HG02970 (cell line): ENCODE measurements at regions not wholly inside any gene's neighbourhood (a gene's known extent, or its start where the extent isn't known, plus 50 kb on each side); places are given as distances from the start of the nearest gene placed in this dataset.

ENCODE experiments used
- ATAC-seq: cut with Tn5 transposase; IDR thresholded peaks from one replicate; pipeline ENCODE4 v1.9.1; 2021; ENCODE audit warnings: mild to moderate bottlenecking, moderate library complexity, moderate number of reproducible peaks; ENCODE audit not compliant: unreplicated experiment, low FRiP score

GRCh38 chr5:53825016-53825415 is 264.6 kb downstream of the NDUFS4 start:
- no peak for ATAC-seq

GRCh38 chr5:53825926-53826325 is 265.5 kb downstream of the NDUFS4 start:
- ATAC-seq: no peak

- ATAC-seq: no peak
These were observed 266.1 kb downstream of the NDUFS4 start for GRCh38 chr5:53826504-53826903.

- no peak for ATAC-seq
These were observed 266.8 kb downstream of the NDUFS4 start for GRCh38 chr5:53827211-53827651.

- ATAC-seq: no peak
These were observed 271.1 kb downstream of the NDUFS4 start for GRCh38 chr5:53831496-53831895.
